Natural killer cell (primary cell): ENCODE measurements at regions not wholly inside any gene's neighbourhood (a gene's known extent, or its start where the extent isn't known, plus 50 kb on each side); places are given as distances from the start of the nearest gene placed in this dataset.
"Not testable (repeated sequence)": the region's sequence is repeated elsewhere in the genome, so short reads cannot be mapped to it uniquely, and the experiment has no call there.

Experiments
- ATAC-seq, 3 donors: fragments of 150-1000 bp in 2 of 3; fragments of 200-7000 bp in 1 of 3; cut with Tn5 transposase; 1 replicate in 1 of 3; 2 replicates in 2 of 3; pipeline ENCODE4 v1.10.0; 2021; ENCODE audit warnings: mild to moderate bottlenecking in 2 of 3, moderate library complexity in 2 of 3
- DNase-seq, 2 donors: peaks; one replicate each; pipeline versions ENCODE4 v3.0.0 to v3.0.0-alpha.2; 2013 to 2021; ENCODE audit warnings: mixed read lengths in 1 of 2
- H3K27ac ChIP-seq: one replicate; pipeline ENCODE4 v1.5.1; 2013; ENCODE audit warnings: mild to moderate bottlenecking, low read length
- H3K27me3 ChIP-seq: one replicate; pipeline ENCODE4 v1.6.1; 2013; ENCODE audit warnings: low read length; ENCODE audit not compliant: control insufficient read depth, insufficient read depth
- H3K36me3 ChIP-seq: one replicate; pipeline ENCODE4 v1.6.1; 2013; ENCODE audit warnings: low read length; ENCODE audit not compliant: control insufficient read depth, insufficient read depth
- H3K4me1 ChIP-seq: one replicate; pipeline ENCODE4 v1.6.1; 2013; ENCODE audit warnings: low read length; ENCODE audit not compliant: control insufficient read depth, insufficient read depth
- H3K4me3 ChIP-seq: one replicate; pipeline ENCODE4 v1.5.1; 2013; ENCODE audit warnings: low read length
- H3K9me3 ChIP-seq: one replicate; pipeline ENCODE4 v1.6.1; 2013; ENCODE audit warnings: low read length; ENCODE audit not compliant: control insufficient read depth, insufficient read depth
- H3K27ac Mint-ChIP-seq, 2 donors: one replicate each; pipeline ENCODE4 v1.8.0; 2022; ENCODE audit warnings: mild to moderate bottlenecking in 2 of 2, mixed read lengths in 2 of 2, moderate library complexity in 1 of 2
- H3K27me3 Mint-ChIP-seq, 2 donors: one replicate each; pipeline ENCODE4 v1.8.0; 2022; ENCODE audit warnings: low read depth in 2 of 2, mixed read lengths in 2 of 2
- H3K36me3 Mint-ChIP-seq: one replicate; pipeline ENCODE4 v1.8.0; 2022; ENCODE audit warnings: mixed read lengths
- H3K4me1 Mint-ChIP-seq, 2 donors: one replicate each; pipeline ENCODE4 v1.8.0; 2022; ENCODE audit warnings: mixed read lengths in 2 of 2
- H3K4me3 Mint-ChIP-seq: one replicate; pipeline ENCODE4 v1.8.0; 2022; ENCODE audit warnings: mild to moderate bottlenecking, moderate library complexity, mixed read lengths
- H3K9me3 Mint-ChIP-seq, 2 donors: one replicate each; pipeline ENCODE4 v1.8.0; 2022; ENCODE audit warnings: mixed read lengths in 2 of 2
- WGBS: methylation state at CpG from one replicate; pipeline ENCODE4 v1.1.7; 2013; ENCODE audit warnings: missing lambda C conversion rate; ENCODE audit not compliant: insufficient coverage; 5-methylcytosine and 5-hydroxymethylcytosine counted together
- intact Hi-C: fragments of 100-400 bp; cut with micrococcal nuclease; formaldehyde crosslinking; loops from one replicate; pipeline ENCODE4 v1.14.2; 2022
- TF ChIP-seq, protein P1 (sequence below): fragments of 200-600 bp; IDR thresholded peaks from one replicate; pipeline ENCODE4 v1.8.0; 2022; ENCODE audit warnings: antibody characterized with exemption

DNA sequence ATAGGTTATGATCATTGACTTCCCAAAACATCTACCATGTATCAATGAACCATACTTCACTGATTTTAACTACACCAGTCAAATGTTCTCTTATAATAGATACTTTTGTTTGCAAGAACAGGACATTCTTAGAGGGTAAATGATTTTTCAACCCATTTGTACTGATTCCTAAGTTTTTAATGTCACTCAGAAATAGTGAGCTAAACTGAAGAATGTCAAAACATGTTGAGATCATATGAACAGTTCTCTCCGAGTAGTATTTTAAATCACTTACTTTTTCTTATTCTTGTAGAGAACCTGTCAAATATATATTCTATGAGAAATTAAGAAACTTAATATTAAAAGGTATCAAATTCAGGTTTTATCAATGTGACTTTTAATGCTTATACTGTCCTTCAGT, 1362.9 kb upstream of the SLC39A10 start:
- Histone ChIP-seq H3K27ac (no peak overlapping the region), H3K4me1 (no peaks in the 10 kb centered on the region), H3K27me3 (no peaks in the 10 kb centered on the region), H3K4me3 (no peak overlapping the region), H3K36me3 (no peaks in the 10 kb centered on the region), H3K9me3 (no peaks in the 10 kb centered on the region)
- peaks cover 2 to 6% of the 10 kb centered on the region in 2 donors for H3K9me3 Mint-ChIP-seq
- TF ChIP-seq, protein P1, sequence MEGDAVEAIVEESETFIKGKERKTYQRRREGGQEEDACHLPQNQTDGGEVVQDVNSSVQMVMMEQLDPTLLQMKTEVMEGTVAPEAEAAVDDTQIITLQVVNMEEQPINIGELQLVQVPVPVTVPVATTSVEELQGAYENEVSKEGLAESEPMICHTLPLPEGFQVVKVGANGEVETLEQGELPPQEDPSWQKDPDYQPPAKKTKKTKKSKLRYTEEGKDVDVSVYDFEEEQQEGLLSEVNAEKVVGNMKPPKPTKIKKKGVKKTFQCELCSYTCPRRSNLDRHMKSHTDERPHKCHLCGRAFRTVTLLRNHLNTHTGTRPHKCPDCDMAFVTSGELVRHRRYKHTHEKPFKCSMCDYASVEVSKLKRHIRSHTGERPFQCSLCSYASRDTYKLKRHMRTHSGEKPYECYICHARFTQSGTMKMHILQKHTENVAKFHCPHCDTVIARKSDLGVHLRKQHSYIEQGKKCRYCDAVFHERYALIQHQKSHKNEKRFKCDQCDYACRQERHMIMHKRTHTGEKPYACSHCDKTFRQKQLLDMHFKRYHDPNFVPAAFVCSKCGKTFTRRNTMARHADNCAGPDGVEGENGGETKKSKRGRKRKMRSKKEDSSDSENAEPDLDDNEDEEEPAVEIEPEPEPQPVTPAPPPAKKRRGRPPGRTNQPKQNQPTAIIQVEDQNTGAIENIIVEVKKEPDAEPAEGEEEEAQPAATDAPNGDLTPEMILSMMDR: no peak
- WGBS: no CpG with 5 or more reads among the region's 1 CpG
- ATAC-seq (no peak), DNase-seq (no peak)
- H3K27me3 Mint-ChIP-seq: no peaks in the 10 kb centered on the region
- H3K4me1 Mint-ChIP-seq: no peaks in the 10 kb centered on the region
- H3K36me3 Mint-ChIP-seq: no peaks in the 10 kb centered on the region
- H3K4me3 Mint-ChIP-seq: no peak overlapping the region
- intact Hi-C loops: no loop called here
- H3K27ac Mint-ChIP-seq: no peak overlapping the region

DNA sequence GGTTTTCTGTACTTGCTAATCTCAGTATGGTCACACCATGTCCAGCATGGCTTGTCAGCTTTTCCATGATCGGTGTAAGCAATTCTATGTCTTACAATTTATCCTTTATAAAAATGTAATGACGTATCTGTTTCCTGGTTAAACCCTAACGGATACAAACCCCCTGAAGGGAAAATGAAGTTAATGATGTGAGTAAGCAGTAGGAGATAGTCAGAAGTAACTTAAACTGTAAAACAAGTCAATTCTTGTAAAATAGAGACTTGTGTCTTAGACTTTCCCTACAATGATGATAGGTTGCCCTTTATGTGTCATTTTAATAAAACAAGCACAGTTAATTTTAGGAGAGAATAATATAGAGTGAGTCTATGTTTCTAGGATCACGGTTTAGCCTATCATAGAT, 1365.9 kb upstream of the SLC39A10 start:
- intact Hi-C loops: no loop called here
- Mint-ChIP-seq H3K4me1 (no peaks in the 10 kb centered on the region), H3K27ac (no peak overlapping the region), H3K4me3 (no peak overlapping the region), H3K27me3 (no peaks in the 10 kb centered on the region), H3K36me3 (no peaks in the 10 kb centered on the region), H3K9me3 (peaks cover 0 to 2% of the 10 kb centered on the region in 2 donors)
- no peak for ATAC-seq
- DNase-seq: no peak
- Histone ChIP-seq H3K27ac (no peak overlapping the region), H3K36me3 (no peaks in the 10 kb centered on the region), H3K4me3 (no peak overlapping the region), H3K27me3 (no peaks in the 10 kb centered on the region), H3K9me3 (no peaks in the 10 kb centered on the region), H3K4me1 (no peaks in the 10 kb centered on the region)
- WGBS: 80% methylated on average over 1 of the region's 4 CpGs
- TF ChIP-seq, protein P1: no peak

DNA sequence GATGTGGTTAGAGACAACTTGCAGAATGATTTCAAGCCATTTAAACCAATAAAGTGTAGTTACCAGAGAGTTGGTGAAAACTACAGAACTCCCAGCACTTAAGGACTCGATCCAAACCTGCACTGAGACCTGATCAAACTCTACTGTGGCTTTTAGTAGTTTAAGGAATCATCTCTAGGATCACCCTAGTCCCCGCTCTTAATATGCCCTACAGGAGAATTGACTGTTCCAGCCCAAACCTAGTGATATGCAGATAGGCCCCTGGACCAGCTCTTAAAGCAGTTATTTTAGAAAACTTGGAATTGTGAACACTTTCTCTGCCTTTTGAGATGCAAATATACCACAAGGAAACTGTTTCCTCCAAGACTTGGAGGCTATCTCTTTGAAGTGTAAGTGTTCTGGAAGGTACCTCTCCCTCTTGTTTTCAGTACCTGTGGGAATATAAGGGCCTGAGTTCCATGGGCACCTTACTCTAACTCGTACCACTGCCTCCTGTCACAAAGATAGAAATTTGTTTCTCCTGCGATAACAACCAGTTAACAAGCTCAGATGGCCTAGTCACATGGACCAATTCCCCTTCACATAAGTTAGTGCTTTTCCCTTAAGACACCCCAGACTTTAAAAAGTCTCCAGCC, 1367.2 kb upstream of the SLC39A10 start:
- Mint-ChIP-seq H3K9me3 (peaks cover 2 to 3% of the 10 kb centered on the region in 2 donors), H3K27ac (no peak overlapping the region), H3K4me1 (no peaks in the 10 kb centered on the region), H3K36me3 (no peaks in the 10 kb centered on the region), H3K27me3 (no peaks in the 10 kb centered on the region), H3K4me3 (no peak overlapping the region)
- no peaks in the 10 kb centered on the region for H3K27me3 ChIP-seq
- WGBS: 84% methylated on average over 4 of the region's 4 CpGs
- ATAC-seq (no peak), DNase-seq (no peak)
- no peaks in the 10 kb centered on the region for H3K36me3 ChIP-seq
- TF ChIP-seq, protein P1: no peak
- no peaks in the 10 kb centered on the region for H3K4me1 ChIP-seq
- H3K27ac ChIP-seq: no peak overlapping the region
- H3K4me3 ChIP-seq: no peak overlapping the region
- intact Hi-C loops: no loop called here
- no peaks in the 10 kb centered on the region for H3K9me3 ChIP-seq

DNA sequence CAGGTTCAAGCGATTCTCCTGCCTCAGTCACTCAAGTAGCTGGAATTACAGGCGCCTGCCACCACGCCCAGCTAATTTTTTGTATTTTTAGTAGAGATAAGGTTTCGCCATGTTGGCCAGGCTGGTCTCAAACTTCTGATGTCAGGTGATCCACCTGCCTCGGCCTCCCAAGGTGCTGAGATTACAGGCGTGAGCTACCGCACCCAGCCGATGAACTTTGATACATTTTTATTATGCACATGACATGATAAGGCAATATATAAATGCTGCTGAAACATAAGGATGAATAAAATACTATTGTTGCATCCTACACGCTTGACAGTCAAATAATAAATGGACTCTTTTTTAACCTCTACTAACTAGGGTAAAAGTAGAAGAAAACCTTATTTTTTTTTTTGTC, 1380.4 kb upstream of the SLC39A10 start:
- H3K4me3 ChIP-seq, H3K27ac ChIP-seq, H3K27me3 Mint-ChIP-seq, intact Hi-C loops, H3K4me1 ChIP-seq, H3K36me3 ChIP-seq, H3K27me3 ChIP-seq, H3K4me1 Mint-ChIP-seq, DNase-seq, H3K9me3 Mint-ChIP-seq, H3K36me3 Mint-ChIP-seq, H3K27ac Mint-ChIP-seq, ATAC-seq, H3K4me3 Mint-ChIP-seq, H3K9me3 ChIP-seq: not testable (repeated sequence)
- WGBS: 85% methylated on average over 8 of the region's 9 CpGs
